ENCODE measurements at regions not wholly inside any gene's neighbourhood (a gene's known extent, or its start where the extent isn't known, plus 50 kb on each side); places are given as distances from the start of the nearest gene placed in this dataset.
"Not testable (repeated sequence)": the region's sequence is repeated elsewhere in the genome, so short reads cannot be mapped to it uniquely, and the experiment has no call there.

DNA sequence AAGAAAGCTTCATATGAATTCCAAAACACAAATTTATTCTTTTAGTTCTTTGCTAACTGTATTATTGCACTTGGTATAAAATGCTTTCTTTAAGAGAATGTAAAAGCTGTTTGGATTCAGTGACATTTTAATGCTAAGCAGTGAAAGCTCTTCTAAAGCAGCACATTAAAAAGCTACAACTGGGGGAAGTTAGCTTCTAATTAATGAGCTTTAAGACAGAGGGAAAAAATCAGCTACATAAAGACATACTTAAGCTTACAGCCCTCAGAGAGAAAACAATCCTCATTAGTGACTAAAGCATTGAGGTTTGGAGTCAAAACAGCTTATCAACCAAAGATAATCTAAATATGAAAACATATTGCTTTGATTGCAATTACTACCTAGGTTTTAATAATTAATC is 1222.2 kb upstream of the SPRY2 start:
- Histone ChIP-seq H3K27ac (no peak overlapping the region), H3K36me3 (no peaks in the 10 kb centered on the region), H3K27me3 (replicated peaks) (no peaks in the 10 kb centered on the region), H3K4me3 (no peak overlapping the region), H3K4me1 (replicated peaks) (no peaks in the 10 kb centered on the region), H3K9me3 (replicated peaks) (no peaks in the 10 kb centered on the region)
- no peak for DNase-seq (ENCODE audit: low read depth in 1 of 2, low spot score in 2 of 2)

DNA sequence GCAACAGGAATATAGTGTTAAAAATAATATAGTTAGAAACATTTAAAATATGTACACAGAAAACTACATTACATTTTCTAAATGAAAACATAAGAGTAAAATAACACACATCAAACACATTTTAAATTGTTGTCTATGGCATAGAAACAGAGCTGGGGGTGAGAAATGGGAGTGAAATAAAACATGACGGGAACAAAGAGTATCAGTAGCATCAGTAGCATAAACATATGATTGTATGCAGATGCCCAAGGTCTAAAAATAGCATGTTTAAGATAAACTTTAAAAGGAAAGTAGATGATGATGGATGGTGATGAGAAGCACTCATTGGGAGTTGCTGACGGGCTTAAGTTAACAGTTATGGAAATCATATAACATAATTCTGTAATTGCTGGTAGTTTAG is 1221.7 kb upstream of the SPRY2 start:
- Histone ChIP-seq H3K9me3 (replicated peaks) (no peaks in the 10 kb centered on the region), H3K36me3 (no peaks in the 10 kb centered on the region), H3K4me1 (replicated peaks) (no peaks in the 10 kb centered on the region), H3K4me3 (no peak overlapping the region), H3K27me3 (replicated peaks) (no peaks in the 10 kb centered on the region), H3K27ac (no peak overlapping the region)
- no peak for DNase-seq (ENCODE audit: low read depth in 1 of 2, low spot score in 2 of 2)

DNA sequence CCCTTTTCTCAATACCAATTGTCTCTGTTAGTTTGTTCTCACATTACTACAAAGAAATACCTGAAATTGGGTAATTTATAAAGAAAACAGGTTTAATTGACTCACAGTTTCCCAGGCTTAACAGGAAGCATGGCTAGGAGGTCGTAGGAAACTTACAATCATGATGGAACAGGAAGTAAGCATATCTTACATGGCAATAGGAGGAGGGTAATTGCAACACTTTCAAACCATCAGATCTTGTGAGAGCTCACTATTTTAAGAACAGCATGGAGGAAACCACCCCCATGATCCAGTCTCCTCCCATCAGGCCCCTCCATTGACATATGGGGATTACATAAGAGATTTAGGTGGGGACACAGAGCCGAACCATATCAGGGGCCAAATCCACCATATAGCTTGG is 1210.1 kb upstream of the SPRY2 start:
- Histone ChIP-seq H3K4me1 (replicated peaks) (no peaks in the 10 kb centered on the region), H3K27ac (no peak overlapping the region), H3K27me3 (replicated peaks) (no peaks in the 10 kb centered on the region), H3K36me3 (no peaks in the 10 kb centered on the region), H3K4me3 (no peak overlapping the region), H3K9me3 (replicated peaks) (no peaks in the 10 kb centered on the region)
- DNase-seq (ENCODE audit: low read depth in 1 of 2, low spot score in 2 of 2), result no peak

DNA sequence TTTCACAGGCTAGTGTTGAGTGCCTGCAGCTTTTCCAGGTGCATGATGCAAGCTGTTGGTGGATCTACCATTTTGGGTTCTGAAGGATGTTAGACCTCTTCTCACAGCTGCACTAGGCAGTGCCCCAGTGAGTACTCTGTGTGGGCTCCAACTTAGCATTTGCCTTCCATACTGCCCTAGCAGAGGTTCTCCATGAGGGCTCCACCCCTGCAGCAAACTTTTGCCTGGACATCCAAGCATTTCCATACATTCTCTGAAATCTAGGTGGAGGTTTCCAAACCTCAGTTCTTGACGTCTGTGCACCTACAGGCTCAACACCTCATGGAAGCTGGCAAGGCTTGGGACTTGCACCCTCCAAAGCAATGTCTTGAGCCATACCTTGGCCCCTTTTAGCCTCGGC is 1205.4 kb upstream of the SPRY2 start:
- not testable (repeated sequence) for H3K4me3 ChIP-seq; H3K9me3 ChIP-seq (replicated peaks); DNase-seq (ENCODE audit: low read depth in 1 of 2, low spot score in 2 of 2); H3K27ac ChIP-seq; H3K4me1 ChIP-seq (replicated peaks); H3K36me3 ChIP-seq; H3K27me3 ChIP-seq (replicated peaks)

DNA sequence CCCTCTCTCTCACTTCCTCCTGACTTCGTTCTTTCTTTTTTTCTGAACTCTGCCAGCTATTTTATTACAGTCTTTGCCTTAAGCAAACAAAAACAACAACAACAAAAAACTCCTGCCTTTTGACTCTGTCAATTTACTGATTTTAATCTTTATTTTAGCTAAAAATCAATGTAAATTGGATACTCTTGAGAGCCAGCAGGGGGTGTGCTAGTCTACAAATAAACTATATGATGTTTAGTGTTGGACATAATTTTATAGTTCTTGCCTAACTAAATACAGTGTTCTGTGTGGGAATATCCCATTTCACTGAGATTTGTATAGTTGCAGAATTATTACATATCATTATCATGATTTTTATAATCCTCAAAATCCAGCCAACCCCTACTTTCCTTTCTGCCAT is 1199.9 kb upstream of the SPRY2 start:
- no peak for DNase-seq (ENCODE audit: low read depth in 1 of 2, low spot score in 2 of 2)

DNA sequence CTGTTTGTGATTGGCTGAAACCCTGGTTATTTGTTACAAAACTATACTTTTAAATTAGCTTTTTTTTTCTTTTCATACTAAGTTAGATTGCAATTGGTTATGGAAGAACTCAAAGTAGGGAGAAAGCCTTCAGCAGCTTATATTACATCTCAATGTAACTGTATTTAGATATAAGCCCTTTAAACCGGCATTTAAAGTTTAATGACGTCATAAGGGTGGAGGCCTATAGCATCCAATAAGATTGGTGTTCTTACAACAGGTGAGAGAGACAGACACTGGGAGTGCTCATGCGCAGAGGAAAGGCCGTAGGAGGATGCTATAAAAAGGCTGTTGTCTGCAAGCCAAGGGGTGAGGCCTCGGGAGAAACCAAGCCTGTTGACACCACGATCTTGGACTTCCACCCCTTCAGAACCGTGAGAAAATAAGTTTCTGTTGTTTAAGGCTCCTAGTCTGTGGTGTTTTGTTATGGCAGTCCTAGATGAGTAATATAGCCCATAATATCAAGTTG is 1198.8 kb upstream of the SPRY2 start:
- no peaks in the 10 kb centered on the region for H3K27me3 ChIP-seq (replicated peaks)
- H3K36me3 ChIP-seq, result no peaks in the 10 kb centered on the region
- no peaks in the 10 kb centered on the region for H3K4me1 ChIP-seq (replicated peaks)
- no peak overlapping the region for H3K27ac ChIP-seq
- H3K9me3 ChIP-seq (replicated peaks), result no peaks in the 10 kb centered on the region
- no peak overlapping the region for H3K4me3 ChIP-seq
- no peak for DNase-seq (ENCODE audit: low read depth in 1 of 2, low spot score in 2 of 2)

More for the DNA sequence above, 1199.9 kb upstream of the SPRY2 start:
- Histone ChIP-seq H3K27me3 (replicated peaks) (no peaks in the 10 kb centered on the region), H3K36me3 (no peaks in the 10 kb centered on the region), H3K4me1 (replicated peaks) (no peaks in the 10 kb centered on the region), H3K9me3 (replicated peaks) (no peaks in the 10 kb centered on the region), H3K4me3 (no peak overlapping the region), H3K27ac (no peak overlapping the region)

DNA sequence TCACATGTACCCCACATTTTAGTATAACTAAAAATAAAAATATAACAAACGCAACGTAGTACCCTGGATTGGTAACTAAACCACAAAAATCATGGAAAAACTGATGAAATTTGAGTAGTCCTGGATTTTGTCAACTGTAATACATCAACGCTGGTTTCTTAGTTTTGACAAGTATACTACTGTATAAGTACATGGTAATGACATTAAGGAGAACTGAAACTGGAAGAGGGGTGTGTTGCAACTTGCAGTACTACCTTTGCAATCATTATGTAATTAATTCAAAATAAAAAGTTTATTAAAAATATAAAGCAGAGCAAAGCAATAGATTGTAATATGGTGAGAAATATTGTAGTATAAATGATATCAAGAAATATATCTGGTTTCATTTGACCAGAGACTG is 1158.0 kb upstream of the SPRY2 start:
- no peaks in the 10 kb centered on the region for H3K36me3 ChIP-seq
- no peak overlapping the region for H3K4me3 ChIP-seq
- H3K27me3 ChIP-seq (replicated peaks), result no peaks in the 10 kb centered on the region
- H3K9me3 ChIP-seq (replicated peaks), result no peaks in the 10 kb centered on the region
- H3K4me1 ChIP-seq (replicated peaks), result no peaks in the 10 kb centered on the region
- H3K27ac ChIP-seq, result no peak overlapping the region
- no peak for DNase-seq (ENCODE audit: low read depth in 1 of 2, low spot score in 2 of 2)

DNA sequence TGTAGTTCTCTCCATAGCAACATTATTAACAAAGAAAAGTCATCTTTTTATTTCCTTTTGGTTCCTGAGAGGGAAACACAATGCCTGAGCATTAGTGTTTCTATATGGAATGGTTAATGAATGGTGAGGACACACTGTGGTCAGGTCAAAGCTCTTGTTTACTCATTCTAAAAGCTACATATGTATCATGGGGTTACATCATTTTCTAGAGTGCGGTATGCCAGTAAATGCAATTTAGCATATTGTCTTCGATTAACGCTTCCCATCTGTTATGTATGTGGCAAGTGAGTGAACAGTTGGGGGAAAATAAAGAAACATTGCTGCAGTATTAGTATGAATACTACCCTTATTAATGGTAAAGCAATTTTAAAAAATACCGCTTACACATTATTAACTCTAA is 1152.2 kb upstream of the SPRY2 start:
- no peak for DNase-seq (ENCODE audit: low read depth in 1 of 2, low spot score in 2 of 2)
- Histone ChIP-seq H3K9me3 (replicated peaks) (no peaks in the 10 kb centered on the region), H3K36me3 (no peaks in the 10 kb centered on the region), H3K27me3 (replicated peaks) (no peaks in the 10 kb centered on the region), H3K4me3 (no peak overlapping the region), H3K27ac (no peak overlapping the region), H3K4me1 (replicated peaks) (no peaks in the 10 kb centered on the region)

DNA sequence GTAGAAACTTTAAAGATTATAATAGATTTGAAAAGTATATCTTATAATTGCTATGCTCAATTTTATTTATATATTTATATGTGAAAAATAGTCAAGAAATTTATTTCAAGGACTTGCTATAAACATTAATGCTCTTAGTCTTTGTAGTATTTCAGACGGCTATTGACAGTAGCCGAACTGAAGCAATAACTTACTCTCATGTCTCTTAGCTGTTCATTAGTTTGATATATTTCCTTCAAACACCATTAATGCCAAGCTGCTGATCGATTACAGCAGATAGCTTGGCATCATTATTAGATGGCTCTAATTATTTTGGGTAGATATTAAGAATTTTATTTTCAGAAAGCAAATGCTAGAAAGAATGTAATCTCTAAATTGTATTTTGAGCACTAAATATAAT is 1151.5 kb upstream of the SPRY2 start:
- Histone ChIP-seq H3K36me3 (no peaks in the 10 kb centered on the region), H3K27ac (no peak overlapping the region), H3K4me3 (no peak overlapping the region), H3K27me3 (replicated peaks) (no peaks in the 10 kb centered on the region), H3K4me1 (replicated peaks) (no peaks in the 10 kb centered on the region), H3K9me3 (replicated peaks) (no peaks in the 10 kb centered on the region)
- DNase-seq (ENCODE audit: low read depth in 1 of 2, low spot score in 2 of 2), result no peak

DNA sequence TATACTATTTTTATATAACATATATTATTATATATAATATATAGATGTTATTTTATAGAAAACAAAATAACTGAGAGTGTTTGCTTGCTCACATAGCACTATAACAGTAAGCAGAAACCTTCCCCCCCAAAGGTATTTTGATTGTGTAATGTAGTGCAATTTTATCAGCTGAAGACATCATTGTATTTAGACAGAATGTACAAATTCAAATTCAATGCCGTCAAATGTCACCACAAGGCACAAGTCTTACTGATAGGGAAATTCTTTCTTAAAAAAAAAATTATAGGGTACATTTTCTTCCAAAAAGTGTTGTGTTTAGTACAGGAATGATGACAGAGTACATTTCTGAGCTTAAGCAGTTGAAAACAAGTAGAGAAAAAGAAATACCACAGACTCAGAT is 1147.1 kb upstream of the SPRY2 start:
- Histone ChIP-seq H3K27me3 (replicated peaks) (no peaks in the 10 kb centered on the region), H3K4me1 (replicated peaks) (no peaks in the 10 kb centered on the region), H3K9me3 (replicated peaks) (no peaks in the 10 kb centered on the region), H3K36me3 (no peaks in the 10 kb centered on the region), H3K4me3 (no peak overlapping the region), H3K27ac (no peak overlapping the region)
- DNase-seq (ENCODE audit: low read depth in 1 of 2, low spot score in 2 of 2), result no peak

DNA sequence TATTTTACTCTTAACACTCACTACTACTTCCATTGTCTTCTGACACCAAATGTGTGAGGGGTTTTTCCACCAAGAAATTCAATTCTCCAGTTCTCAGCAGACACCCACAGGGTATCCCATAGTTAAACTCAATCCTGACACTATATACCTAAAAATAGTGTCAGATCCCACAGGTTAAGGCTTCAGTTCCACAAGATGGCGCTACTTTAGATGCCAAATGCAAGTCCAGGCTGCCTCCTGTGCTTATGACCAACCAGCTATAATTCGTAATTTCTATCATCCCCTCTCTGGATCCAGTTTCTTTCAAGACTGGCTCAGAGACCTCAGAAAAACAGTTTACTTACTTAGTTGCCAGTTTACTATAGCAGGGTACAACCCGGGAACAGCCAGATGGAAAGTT is 1146.2 kb upstream of the SPRY2 start:
- Histone ChIP-seq H3K4me3 (no peak overlapping the region), H3K4me1 (replicated peaks) (no peaks in the 10 kb centered on the region), H3K27ac (no peak overlapping the region), H3K27me3 (replicated peaks) (no peaks in the 10 kb centered on the region), H3K36me3 (no peaks in the 10 kb centered on the region), H3K9me3 (replicated peaks) (no peaks in the 10 kb centered on the region)
- no peak for DNase-seq (ENCODE audit: low read depth in 1 of 2, low spot score in 2 of 2)

DNA sequence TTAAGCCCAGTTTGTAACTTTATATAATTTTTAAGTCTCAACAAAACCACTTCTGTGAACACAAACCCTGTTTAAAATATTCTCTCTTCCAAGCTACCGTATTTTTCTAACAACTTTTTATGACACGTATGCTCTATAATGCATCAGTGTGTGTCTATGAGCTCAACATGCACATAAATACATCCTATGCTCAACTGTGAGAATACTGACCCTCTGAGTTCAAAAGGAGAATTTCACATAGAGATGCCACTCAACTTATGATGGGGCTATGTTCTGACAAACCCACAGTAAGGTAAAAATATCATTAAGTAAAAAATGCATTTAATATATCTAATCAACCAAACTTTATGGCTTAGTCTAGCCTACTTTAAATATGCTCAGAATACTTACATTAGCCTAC is 1139.7 kb upstream of the SPRY2 start:
- H3K4me3 ChIP-seq, result no peak overlapping the region
- no peaks in the 10 kb centered on the region for H3K36me3 ChIP-seq
- H3K27ac ChIP-seq, result no peak overlapping the region
- no peaks in the 10 kb centered on the region for H3K9me3 ChIP-seq (replicated peaks)
- H3K4me1 ChIP-seq (replicated peaks), result no peaks in the 10 kb centered on the region
- no peak for DNase-seq (ENCODE audit: low read depth in 1 of 2, low spot score in 2 of 2)
- no peaks in the 10 kb centered on the region for H3K27me3 ChIP-seq (replicated peaks)

DNA sequence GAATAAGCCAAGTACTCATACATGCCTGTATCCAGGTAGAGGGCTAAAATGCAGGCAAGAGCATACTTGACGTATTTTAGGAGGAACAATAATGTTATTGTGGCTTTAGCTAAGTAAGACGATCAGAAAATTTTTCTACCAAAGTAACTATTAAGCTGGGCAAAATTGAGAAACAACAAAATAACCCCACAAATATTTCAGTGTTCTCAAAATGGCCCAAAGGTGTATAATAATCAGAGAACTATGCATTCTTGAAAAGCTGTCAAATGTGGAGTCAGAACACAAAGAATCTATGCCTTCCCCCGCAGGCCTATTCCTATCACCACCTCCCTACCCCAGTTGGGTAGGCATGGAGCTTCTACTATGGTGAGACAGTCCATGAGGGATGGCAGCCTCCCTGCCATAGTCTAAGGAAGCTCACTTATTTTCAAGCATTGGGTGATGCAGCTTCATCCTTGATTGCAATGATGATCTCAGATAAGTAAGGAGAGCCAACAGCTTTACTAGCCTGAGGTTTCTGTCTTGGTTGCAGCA is 1132.5 kb upstream of the SPRY2 start:
- H3K9me3 ChIP-seq (replicated peaks), result no peaks in the 10 kb centered on the region
- H3K4me3 ChIP-seq, result no peak overlapping the region
- DNase-seq (ENCODE audit: low read depth in 1 of 2, low spot score in 2 of 2), result no peak
- H3K4me1 ChIP-seq (replicated peaks), result no peaks in the 10 kb centered on the region
- no peak overlapping the region for H3K27ac ChIP-seq
- H3K36me3 ChIP-seq, result no peaks in the 10 kb centered on the region
- H3K27me3 ChIP-seq (replicated peaks), result no peaks in the 10 kb centered on the region

DNA sequence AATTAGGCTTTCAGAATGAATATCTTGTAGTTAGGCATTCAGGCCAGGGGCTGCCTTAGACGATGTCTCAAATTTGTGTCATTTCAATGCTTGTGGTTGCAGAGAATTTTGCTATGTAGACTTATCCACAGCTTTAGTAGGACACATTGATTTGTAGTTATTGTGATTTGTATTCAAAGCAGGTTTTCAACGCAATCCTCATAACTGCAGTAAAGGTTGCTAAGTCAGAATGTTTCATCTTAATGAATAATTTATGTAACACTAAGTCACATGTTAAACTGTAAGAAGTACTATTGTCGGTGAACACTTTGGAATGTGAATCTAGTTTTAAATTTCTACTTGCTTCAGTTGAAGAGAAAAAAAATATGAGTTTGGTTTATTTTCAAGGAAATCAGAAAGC is 1117.2 kb upstream of the SPRY2 start:
- H3K4me1 ChIP-seq (replicated peaks), result no peaks in the 10 kb centered on the region

DNA sequence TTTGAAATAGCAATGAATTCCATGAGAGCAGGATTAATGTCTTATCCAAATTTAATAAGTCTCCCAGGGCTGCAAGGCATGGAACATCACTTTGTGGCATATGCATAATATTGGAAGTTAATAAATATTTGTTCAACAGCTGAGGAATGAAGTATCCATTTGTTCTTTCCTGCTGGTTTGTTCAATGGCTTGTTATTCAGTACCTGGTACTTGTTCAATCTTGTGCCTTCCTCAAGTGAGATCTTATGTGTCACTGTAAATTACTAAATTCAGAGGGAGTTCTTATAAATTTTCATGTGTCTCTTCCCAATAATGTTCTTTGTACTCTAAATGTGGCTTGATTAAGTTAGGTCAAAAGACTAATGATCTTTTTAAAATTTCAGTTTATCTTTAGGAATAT is 1105.5 kb upstream of the SPRY2 start:
- no peak for DNase-seq (ENCODE audit: low read depth in 1 of 2, low spot score in 2 of 2)
- H3K36me3 ChIP-seq, result no peaks in the 10 kb centered on the region
- H3K9me3 ChIP-seq (replicated peaks), result no peaks in the 10 kb centered on the region
- no peaks in the 10 kb centered on the region for H3K27me3 ChIP-seq (replicated peaks)
- H3K4me3 ChIP-seq, result no peak overlapping the region
- no peaks in the 10 kb centered on the region for H3K4me1 ChIP-seq (replicated peaks)
- H3K27ac ChIP-seq, result no peak overlapping the region

More for the DNA sequence above, 1117.2 kb upstream of the SPRY2 start:
- Histone ChIP-seq H3K9me3 (replicated peaks) (no peaks in the 10 kb centered on the region), H3K27me3 (replicated peaks) (no peaks in the 10 kb centered on the region), H3K27ac (no peak overlapping the region), H3K4me3 (no peak overlapping the region), H3K36me3 (no peaks in the 10 kb centered on the region)
- DNase-seq (ENCODE audit: low read depth in 1 of 2, low spot score in 2 of 2), result no peak
